ENCODE measurements at regions not wholly inside any gene's neighbourhood (a gene's known extent, or its start where the extent isn't known, plus 50 kb on each side); places are given as distances from the start of the nearest gene placed in this dataset.

DNA sequence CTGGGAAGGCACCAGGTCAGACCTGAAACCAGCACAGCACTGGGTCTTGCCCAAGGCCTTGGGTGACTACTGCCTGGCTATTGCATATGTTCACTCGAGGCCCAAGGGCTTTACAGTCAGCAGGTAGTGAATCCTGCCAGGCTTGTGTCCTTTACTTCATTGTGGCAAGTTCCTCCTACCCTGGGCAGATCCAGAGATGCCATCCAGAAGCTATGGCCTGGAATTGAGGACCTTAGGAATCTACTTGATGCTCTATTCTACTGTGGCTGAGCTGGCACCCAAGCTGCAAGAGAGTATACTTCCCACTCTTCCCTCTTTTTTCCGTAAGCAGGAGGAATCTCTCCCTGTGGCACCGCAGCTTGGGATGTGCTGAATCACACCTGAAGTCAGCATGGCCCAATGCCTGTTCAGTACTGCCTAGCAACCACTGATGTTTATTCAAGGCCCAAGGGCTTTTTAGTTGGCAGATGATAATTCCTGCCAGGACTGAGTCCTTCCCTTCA lies 246.7 kb upstream of the CTBP2 start:
- TF ChIP-seq EZH2 (IDR thresholded peaks at IDR 0.05; ENCODE audit: insufficient read depth, poor library complexity, severe bottlenecking) (no peak), EZH2phosphoT487 (IDR thresholded peaks at IDR 0.05; ENCODE audit: insufficient read depth, low read depth) (no peak)
